NCI-H1694 (cell line): ENCODE measurements at regions not wholly inside any gene's neighbourhood (a gene's known extent, or its start where the extent isn't known, plus 50 kb on each side); places are given as distances from the start of the nearest gene placed in this dataset.

Source experiments
- DNase-seq: peaks from one replicate; lab custom pipeline; 2025; lab: John Stamatoyannopoulos, UW

DNA sequence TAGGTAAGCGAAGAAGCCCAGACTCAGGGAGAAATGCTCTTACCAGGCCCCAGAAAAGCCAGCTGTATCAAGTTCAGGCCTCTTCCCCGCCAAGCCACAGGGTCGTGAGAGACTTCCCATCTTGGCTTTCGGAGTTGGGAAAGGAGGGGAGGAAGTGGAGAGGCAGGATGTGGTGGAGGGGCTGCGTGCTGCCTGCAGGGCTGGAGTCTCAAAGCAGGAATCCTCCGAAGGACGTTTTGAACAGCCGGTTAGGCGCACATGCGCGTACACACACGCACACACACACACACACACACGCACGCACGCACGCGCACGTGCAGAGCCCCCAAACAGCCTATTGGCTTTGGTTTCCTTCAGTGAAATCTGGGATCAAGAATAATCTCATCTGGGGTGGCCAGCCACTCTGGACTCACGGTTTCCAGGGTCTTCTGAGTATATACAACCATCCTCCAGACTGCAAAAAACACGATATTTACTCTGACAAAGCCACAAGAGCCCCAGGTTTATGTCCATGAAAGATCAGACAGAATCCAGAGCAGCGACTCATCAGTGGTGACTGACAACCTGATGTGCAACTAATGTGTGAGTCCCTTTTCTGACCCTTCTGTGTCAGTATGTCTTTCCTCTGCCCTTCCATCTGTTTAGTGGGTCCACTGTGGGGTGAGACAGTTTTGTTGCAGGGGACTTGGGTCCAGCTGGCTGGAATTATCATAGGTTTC is 115.0 kb upstream of the ZNF438 start:
- no peak for DNase-seq

DNA sequence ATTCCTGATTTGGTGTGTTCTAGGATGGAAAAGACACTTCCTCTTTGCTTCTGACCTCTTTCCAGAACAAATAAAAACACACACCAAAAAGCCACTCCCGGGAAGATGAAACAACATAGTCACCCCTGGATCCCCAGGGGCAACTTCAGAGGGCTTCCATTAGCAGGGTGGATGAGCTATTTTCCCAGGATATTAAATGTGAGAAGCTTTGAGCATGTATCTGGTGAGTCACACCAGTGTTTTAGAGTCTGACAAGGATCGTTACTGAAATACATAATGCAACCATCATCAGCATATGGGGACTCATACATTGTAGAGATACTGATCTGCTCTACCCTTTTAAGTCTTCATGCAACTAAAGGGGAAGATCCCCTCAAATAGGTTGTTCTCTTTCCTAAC is 115.5 kb upstream of the ZNF438 start:
- DNase-seq, result no peak

DNA sequence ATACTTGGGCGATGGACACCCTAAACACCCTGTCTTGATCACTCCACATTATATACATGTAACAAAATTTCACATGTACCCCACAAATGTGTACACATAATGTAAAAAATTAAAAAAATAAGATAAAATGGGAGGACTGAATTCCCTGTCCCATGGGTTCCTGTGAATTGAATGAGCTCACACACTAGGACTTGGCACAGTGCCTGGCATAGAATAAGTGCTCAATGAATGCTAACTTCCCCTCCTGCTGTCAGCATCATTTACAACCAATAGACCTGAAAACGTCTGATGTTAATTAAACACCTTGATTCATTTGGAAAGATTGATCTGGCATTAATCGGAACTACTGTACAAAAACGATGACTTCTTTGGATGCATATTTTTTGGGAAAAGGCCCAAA is 117.3 kb upstream of the ZNF438 start:
- no peak for DNase-seq

DNA sequence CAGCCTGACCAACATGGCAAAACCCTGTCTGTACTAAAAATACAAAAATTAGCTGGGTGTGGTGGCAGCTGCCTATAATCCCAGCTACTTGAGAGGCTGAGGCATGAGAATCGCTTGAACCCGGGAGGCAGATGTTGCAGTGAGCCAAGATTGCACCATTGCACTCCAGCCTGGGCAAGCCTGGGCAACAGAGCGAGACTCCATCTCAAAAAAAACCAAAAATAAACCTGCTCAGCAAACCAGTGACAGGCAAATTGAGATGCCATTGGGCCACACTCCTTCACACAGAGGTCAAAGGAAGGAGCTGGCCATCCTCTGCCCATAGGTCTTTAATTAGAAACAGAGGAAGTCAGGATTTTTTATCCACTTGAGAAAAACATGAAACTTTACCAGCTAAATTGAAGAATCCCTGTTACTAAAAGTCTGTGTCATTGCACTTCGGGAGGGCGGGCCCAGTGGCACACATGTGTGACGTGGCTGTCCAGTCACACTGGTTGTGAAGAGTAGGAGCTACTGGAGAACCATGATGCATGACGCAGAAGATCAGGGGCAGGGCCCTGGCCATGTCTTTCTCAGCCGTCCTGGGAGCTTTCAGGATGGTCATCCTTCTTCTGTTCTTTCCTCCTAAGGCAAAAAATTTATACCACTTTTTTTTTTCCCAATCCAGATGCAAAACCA is 118.3 kb upstream of the ZNF438 start:
- DNase-seq, result no peak

DNA sequence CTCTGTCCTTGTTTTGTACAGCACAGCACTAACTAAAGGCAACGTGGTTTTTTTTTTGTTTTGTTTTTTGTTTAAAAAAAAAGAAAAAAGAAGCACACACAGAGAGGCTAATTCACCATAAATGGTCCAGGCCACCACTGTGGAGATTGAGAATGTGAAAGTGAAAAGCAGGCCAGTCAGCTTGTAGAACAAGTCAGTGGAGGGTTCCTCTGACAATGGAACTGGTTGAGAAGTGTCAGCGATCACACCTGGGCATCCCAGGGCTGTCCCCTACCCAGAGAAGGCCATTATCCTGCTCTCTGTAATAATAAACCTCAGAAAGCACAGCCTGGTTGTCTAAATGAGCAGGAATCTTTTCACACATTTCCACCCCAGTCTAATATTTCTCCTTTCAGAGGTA is 119.6 kb upstream of the ZNF438 start:
- no peak for DNase-seq

DNA sequence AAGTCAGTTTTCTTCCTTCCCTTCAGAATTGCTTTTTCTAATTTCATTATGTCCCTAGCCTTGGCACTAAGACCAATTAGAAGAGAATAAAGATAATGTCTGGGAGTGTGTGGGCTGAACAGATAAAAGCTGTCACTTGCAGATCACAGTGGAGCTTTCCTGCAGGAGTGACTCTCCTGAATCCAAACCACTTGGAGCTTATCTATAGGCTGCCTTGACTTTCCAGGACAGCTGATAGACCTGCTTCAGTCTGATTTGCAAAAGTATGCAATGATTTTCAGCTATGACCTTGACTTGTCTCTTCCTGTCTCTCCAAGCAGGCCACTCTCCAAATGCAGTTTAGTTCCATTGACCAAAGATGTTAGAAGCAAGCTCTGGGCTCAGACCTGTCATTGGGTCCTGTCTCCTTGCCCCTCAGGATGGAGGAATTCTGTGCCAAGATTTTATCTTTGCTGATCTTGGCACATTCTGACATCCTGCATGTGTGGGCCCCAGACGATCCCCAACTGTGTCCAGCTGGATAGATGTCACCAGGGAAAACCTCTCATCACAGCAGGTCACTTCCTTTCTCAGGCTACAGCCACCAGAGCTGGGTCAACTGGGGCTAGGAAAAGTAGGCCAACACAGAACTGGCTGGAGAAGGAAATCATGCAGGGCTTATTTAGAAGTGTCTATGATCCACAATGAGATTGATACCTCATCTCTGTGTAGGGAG is 120.9 kb upstream of the ZNF438 start:
- DNase-seq, result no peak

DNA sequence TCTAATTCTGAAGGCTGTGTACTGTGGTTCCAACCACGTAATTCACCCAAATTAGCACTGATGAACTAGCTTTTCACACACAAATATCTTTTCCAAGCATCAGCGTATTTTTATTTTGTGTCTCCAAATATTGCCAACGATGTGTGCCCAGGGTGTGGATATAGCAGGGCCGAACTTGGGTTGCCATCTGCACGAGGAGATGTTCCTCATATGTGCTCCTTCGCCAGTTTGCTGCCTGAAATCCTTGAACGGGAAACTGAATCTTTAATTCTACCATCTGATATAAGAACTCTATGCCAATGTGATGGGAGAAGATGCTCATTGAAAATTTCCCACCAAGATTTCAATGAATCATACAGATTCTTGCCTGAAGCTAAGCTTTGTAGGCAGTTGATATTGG is 121.5 kb upstream of the ZNF438 start:
- no peak for DNase-seq

DNA sequence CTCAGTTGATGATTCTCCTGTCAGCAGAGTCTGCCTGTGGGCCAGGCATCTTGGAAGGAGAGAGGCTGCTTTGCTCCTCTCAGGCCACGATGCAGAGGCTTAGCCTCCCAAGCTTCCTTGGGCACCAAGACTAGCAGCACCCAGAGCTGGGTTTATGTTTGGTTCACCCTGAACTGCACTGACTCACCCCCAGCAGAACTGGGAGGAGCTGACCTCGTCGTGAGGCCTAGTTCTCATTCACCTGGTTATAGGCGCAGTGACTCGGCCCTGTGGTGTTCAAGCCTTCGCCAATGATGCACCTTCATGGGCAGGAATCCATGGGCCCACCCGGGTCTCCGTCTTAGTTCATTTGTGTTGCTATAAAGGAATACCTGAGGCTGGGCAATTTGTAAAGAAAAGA is 122.0 kb upstream of the ZNF438 start:
- no peak for DNase-seq

DNA sequence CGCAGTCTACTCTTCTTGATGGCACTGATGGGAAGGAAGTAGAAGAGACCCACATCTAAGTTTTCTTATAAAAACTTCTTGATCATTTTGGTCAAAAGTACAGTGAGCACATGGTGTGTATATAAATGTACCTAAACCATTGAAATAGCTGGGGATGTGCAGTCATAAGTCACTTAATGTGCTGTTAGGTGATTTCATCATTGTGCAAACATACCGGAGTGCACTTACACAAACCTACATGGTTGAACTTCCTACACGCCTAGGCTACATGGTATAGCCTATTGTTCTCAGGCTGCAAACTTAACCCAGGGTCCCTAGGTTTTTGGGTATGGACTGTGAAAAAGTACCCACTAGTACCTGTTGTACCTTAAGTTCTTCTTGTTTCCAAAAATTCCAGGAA is 123.3 kb upstream of the ZNF438 start:
- DNase-seq, result no peak

DNA sequence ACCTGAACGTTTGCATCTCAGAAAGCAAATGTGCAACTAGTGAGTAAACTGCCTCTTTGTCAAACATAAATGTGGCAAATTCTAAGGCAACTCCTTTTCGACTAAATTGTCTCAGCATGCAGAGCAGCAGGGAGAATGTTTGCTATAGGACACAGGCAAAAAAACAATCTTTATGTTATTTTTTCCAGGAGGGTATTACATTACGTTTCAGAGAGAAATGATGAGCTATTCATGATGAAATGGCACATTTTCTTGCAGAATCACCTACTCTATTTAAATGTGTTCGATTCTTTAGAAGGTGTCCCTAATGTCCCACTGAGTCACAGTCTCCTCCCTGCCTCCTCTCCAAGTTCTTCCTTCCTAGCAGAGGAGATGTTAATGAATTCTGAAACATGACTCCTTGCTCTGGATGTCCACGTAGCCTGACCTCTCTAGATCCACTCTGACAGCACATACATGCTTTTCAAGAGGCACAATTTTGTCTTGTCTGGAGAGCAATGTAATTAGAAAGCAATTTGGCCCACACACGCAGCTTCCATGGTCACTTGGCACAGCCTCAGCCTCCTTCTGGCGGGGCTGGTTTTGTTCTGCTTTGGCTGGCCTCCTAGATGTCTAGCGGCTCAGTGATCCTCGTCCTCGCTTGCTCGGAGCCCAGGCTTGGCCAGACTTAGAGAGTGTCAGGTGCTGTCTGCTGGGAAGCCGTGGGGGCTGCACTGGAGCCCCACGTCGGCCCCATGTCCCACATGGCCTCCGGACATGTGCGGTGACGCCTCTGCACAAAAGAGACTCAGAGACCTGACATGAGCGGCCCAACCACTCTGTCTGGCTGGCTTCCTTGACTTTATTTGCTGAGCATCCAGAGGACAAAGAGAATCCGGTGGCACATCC is 125.7 kb upstream of the ZNF438 start:
- no peak for DNase-seq

DNA sequence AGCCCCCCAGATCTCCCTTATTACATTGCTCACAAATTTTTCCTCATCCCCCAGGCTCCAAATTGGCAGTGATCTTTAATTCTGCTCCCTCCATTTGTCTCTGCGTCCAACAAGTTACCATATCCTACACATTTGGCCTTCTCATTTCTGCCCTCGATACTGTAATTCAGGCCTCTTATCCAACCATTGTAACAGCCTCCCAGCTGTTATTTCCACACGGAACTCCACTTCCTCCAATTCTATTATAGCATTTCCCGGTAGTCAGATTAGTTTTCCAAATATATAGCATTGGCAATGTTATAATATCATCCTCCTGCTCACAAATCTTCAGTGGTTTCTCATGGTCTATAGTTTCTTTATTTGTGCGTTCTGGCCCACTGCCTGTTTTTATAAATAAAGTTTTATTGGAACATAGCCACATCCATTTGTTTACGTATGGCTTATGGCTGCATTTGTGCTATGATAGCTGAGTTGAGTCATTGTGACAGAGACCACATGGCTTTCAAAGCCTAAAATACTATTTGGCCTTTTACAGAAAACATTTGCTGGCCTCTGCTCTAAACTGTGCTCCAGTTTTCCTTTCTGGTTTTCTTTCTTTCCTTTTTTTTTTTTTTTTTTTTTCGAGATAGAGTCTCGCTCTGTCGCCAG is 126.5 kb upstream of the ZNF438 start:
- DNase-seq, result no peak

DNA sequence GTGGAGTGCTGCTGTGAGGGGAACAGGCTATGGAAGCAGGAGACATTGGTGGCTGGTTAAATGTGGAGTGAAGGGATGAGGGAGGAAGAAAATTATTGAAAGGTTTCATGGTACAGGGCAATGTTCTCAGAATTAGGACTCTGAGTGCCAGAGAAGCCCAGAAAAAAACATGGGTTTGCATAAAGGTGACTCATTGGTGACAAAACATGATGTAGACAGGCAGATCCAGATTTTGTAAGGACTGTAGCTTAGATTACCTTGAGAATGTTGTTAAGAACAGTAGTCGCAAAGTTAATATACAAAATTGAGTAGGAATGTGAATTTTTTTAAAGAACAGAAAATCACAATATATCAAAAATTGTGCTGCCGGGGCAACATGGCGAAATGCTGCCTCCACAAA is 134.9 kb upstream of the ZNF438 start:
- no peak for DNase-seq

DNA sequence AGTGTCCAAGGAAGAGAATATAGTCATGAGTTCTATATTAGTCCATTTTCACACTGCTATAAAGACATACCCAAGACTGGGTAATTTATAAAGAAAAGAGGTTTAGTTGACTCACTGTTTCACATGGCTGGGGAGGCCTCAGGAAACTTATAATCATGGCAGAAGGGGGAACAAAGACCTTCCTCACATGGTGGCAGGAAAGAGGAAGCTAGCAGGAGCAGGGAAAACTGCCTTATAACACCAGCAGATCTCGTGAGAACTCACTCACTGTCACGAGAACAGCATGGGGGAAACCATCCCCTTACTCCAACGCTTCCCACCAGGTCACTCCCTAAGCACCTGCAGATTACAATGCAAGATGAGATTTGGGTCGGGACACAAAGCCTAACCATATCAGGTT is 139.0 kb upstream of the ZNF438 start:
- no peak for DNase-seq

DNA sequence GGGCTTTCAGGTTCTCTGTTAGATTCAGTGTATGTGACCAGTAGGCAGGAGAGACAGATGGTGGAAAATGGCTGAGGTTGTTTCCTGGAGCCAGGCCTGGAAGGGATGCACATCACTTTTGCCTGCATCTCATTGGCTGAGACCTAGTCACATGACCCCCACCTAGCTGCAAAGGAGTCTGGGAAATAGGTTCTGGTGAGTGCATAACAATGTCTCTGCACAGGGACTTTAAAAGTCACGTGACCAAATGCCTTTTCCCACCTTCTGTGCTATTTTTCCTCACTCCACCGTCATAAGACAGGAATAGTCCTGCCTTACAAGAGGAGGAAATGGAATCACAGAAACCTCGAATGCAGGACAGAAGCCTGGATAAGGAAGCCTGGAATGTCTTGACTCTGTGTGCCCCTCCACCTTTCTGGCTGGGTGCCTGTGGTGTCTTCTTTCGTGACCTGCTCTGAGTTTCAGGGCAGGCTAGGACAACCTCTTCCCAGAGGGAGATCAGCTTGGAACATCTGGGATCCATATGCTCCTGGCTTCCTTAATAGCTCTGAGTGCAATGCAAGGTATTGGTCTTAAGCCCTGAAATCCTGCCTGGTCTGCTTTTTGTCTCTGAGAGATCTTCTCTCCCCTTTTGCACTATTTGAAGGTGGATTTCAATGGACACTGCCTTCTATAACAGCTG is 139.9 kb upstream of the ZNF438 start:
- no peak for DNase-seq

DNA sequence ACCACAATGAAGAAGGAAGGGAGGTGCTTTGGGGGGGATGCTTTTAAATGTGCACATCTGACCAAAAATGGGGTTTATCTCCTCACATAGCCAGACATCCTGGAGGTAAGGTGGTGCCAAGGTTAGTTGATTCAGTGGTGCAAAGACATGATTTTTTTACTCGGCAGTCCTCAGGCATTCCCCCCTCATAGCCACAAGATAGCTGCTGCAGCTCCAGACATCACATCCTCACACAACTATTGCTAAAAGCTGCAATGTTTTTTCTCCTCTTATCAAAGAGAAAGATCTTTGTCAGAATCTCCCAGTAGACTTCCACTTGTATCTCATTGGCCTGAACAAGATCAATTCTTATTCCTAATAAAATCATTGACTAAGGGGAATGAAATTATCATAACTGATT is 141.3 kb upstream of the ZNF438 start:
- DNase-seq, result no peak

DNA sequence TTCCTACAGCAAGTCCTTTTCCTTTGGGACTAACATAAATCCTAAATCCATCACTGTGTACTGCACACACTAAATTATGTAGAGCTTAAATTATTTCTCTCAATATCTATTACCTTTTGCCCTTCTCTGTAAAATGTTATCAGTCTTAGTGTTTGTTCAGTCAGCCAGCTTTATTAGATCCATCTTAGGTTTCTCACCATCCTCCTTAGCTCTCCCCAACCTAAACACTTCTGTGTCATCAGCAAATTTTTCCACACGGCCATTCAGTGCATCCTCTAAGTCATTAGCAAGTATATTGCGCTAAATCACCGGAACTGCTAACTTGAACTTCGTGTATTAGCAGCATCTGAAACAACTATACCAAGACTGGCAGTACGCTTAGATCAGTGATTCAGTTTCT is 142.1 kb upstream of the ZNF438 start:
- no peak for DNase-seq

DNA sequence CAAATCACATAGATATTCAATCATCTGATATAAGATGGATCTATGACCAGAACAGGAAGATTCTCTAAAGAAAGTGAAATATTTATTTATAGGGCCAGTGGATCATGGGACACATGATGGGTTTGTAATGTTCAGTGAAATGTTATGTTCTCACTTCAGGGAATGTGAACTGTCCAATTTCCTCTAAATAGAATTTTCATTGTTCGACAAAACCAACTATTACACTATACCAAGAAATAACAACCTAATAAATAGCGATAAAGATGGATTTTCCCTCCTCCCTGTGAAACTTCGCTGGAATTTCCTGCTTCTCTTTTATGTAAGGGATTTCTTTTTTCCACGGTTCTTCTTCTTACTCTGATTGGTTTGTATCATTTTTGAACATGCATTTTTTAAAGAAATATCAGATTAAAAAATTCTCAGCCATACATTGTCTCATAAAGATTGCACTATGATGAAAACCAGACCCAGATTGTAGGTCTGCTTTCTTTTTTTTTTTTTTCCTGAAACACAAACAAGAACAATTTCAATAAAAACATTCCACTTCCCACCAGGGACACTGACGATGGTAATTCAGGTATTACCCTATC is 139.8 kb upstream of the ZEB1 start:
- no peak for DNase-seq

DNA sequence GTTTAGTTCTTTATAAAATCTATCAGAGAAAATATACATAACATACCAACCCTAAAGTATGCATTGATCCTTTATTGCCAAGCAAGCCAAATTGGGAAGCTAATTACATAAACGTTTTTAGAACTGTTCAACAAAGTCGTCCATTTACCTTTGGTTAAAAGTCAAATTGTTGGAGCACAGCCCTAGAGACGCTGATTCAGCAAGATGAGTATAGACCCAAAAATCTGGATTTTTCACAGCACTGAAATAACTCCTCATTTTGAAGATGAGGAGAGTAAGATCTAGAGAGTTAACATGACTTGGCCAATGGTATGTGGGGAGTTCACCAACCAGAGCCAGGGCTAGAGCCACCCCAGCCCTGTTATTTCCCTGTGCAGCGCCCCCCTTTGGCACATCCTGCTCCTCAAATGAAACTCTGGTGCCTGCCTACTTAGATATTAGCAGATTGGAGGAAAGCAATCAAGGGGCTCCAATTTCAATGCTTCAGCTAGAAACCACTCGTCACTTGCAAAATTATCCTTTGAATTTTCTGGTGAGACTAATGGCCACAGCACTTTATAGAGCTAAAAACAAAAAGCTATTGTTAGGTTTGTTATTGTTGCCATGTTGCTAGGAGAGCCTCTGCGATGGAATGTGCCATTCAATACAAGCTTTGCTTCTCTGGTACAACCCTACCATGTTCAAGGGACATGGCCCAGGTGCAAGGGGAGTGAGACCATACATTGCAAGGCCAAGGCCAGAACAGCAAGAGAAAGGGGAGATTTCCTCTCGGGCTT is 132.6 kb upstream of the ZEB1 start:
- DNase-seq, result no peak

DNA sequence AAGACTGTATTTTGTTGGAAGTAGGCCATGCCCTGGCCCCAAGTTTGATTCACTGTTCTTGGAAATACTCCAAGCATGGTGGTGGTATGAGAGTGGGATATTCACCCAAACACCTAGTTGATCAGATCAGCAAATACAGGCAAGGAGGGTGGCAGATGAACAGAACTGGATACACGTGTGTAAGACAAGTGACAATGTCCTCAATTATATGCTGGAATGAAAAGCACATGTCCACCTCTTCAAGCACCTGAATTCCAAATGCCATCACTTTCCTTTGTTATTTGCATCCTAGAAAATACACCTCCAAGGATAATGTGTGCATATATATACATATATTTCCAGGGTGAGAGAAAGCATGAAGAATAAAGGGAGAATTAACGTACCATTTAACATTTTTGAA is 131.8 kb upstream of the ZEB1 start:
- no peak for DNase-seq

DNA sequence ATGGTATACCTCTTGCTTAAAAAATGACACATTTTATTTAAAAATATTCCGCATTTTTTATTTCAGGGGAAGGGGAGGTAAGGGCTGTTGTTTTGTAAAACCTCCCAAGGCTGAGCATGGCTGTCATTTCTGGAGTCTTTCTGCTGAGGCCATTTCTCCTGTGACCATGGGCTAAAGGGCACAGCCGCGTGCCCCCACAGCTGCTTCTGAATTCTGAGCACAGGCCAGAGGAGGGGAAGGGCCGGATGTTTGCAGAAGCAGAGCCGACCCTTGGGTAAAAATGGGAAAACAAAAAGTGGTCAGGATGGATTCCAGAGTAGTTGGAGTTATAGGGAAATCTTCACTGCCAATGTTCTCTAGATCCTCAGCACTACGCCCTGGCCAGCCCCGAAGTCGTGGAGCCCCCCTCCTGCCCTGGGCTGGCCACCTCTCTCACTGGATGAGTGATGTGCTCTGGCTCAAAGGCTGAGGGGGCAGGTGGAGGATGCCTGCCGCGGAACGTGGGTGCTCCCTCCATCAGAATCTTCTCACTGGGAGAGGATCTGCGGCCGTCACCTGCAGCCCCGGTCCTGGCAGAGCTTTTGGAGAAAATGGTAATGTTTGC is 131.3 kb upstream of the ZEB1 start:
- DNase-seq, result no peak
